ENCODE measurements at regions not wholly inside any gene's neighbourhood (a gene's known extent, or its start where the extent isn't known, plus 50 kb on each side); places are given as distances from the start of the nearest gene placed in this dataset.

DNA sequence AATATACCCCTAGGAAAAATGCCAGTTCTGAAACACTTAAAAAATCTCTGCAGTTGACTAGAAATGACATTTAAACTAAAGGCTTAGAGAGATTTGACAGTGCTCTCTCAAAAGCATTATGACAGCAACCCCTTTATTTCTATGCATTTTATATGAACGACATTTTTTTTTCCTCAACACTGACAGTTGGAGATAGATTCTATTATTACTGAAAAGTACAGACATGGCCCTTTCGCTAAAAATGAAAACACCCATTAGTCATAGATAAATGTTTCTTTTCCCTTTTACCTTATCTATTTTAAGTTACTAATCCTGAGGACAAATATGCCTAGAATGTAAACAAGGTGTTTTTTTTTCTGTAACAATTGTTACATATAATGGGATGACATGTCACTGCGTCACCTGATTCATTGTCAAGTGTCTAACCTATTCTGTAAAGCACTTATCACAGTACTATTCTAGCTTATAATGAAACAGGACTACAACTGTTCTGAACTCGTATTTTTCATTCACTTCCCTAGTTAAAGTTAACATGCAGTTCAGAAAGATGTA, 1169.6 kb upstream of the CRIM1 start:
- CTCF ChIA-PET (ENCODE audit: partially characterized antibody), result no interaction called here
- Histone ChIP-seq H3K23ac (ENCODE audit: insufficient read length) (no peak overlapping the region), H3K79me1 (ENCODE audit: low read depth, low read length) (no peaks in the 10 kb centered on the region), H3K14ac (ENCODE audit: insufficient read length) (no peak overlapping the region), H2BK5ac (ENCODE audit: low read depth, low read length) (no peak overlapping the region), H2AK5ac (ENCODE audit: low read depth, low read length) (no peak overlapping the region), H4K5ac (ENCODE audit: insufficient read length, low read depth, low read length) (no peak overlapping the region), H3K9ac (replicated peaks in 1 of 4; ENCODE audit: extremely low read depth in 1 of 4, low read depth in 3 of 4, low read length in 3 of 4) (no peak overlapping the region), H2BK15ac (ENCODE audit: low read length) (no peak overlapping the region), H3K4me1 (replicated peaks in 1 of 4; ENCODE audit: control insufficient read depth in 3 of 4, insufficient read depth in 4 of 4, low read length in 3 of 4) (no peaks in the 10 kb centered on the region), H4K8ac (ENCODE audit: extremely low read depth, insufficient read depth, low read length) (no peak overlapping the region), H3K18ac (ENCODE audit: extremely low read depth, low read length) (no peak overlapping the region), H2BK120ac (replicated peaks; ENCODE audit: low read depth, low read length) (no peak overlapping the region), H3K56ac (replicated peaks; ENCODE audit: insufficient read length, low read depth, low read length) (no peak overlapping the region), H3K4ac (replicated peaks; ENCODE audit: insufficient read length, low read depth, low read length) (no peak overlapping the region), H3K27me3 (replicated peaks in 1 of 4; ENCODE audit: control insufficient read depth in 3 of 4, extremely low read depth in 1 of 4, insufficient read depth in 3 of 4, low read length in 3 of 4) (no peaks in the 10 kb centered on the region), H4K91ac (replicated peaks; ENCODE audit: insufficient read length, low read length) (no peak overlapping the region), H3K79me2 (ENCODE audit: control insufficient read depth in 1 of 2, insufficient read depth in 2 of 2, low read length in 2 of 2) (no peaks in the 10 kb centered on the region), H3K9me3 (ENCODE audit: insufficient read depth in 2 of 2, low read depth in 1 of 2, low read length in 1 of 2) (no peaks in the 10 kb centered on the region), H3K27ac (ENCODE audit: low read depth, low read length) (no peak overlapping the region), H4K20me1 (replicated peaks in 1 of 2; ENCODE audit: control insufficient read depth in 1 of 2, insufficient read depth in 2 of 2, low read length in 2 of 2) (no peaks in the 10 kb centered on the region), H2BK12ac (ENCODE audit: low read depth, low read length) (no peak overlapping the region), H3K36me3 (ENCODE audit: control insufficient read depth in 2 of 4, insufficient read depth in 4 of 4, low read length in 3 of 4) (no peaks in the 10 kb centered on the region), H2AFZ (ENCODE audit: low read length) (no peak overlapping the region), H3K23me2 (ENCODE audit: low read depth, low read length) (no peaks in the 10 kb centered on the region), H2BK20ac (ENCODE audit: low read length) (no peak overlapping the region), H3K4me3 (ENCODE audit: extremely low read depth in 1 of 4, insufficient read depth in 2 of 4, low read depth in 3 of 4, low read length in 4 of 4) (no peak overlapping the region), H3K4me2 (ENCODE audit: insufficient read depth in 1 of 2, low read depth in 2 of 2, low read length in 2 of 2) (no peak overlapping the region)
- no peak for DNase-seq (ENCODE audit: low read depth in 1 of 2, low spot score in 2 of 2)
- WGBS, 2 experiments (ENCODE audit: extremely low coverage in 1 of 2, insufficient coverage in 1 of 2, insufficient read length in 1 of 2, insufficient replicate concordance in 2 of 2, low coverage in 1 of 2, low lambda C conversion rate in 2 of 2, missing lambda C conversion rate in 1 of 2), result 72% methylated on average over 4 of the region's 4 CpGs; no CpG with 5 or more reads in 1 of the 2 experiments
- POLR2A ChIA-PET (ENCODE audit: partially characterized antibody), result no interaction called here
- FAIRE-seq, result no peak
- TF ChIP-seq GABPA (IDR thresholded peaks at IDR 0.05; ENCODE audit: borderline replicate concordance, insufficient read depth, low read length) (no peak), PHF8 (conservative IDR thresholded peaks at IDR 0.05; ENCODE audit: low read depth, low read length) (no peak)

All from H1 (cell line).